SU-DHL-6 (cell line): ENCODE measurements at regions not wholly inside any gene's neighbourhood (a gene's known extent, or its start where the extent isn't known, plus 50 kb on each side); places are given as distances from the start of the nearest gene placed in this dataset.
"Not testable (repeated sequence)": the region's sequence is repeated elsewhere in the genome, so short reads cannot be mapped to it uniquely, and the experiment has no call there.

ENCODE experiments used
- H2AFZ ChIP-seq: fragments of 200-600 bp; sonication (generic); 2 replicates; pipeline ENCODE4 v1.6.1; 2014; ENCODE audit warnings: low read depth, mild to moderate bottlenecking, moderate library complexity, mixed read lengths, antibody characterized with exemption, low read length; ENCODE audit not compliant: severe bottlenecking
- H3F3A ChIP-seq: fragments of 200-600 bp; shearing (Covaris generic); 2 replicates; pipeline ENCODE4 v1.6.0; 2016; ENCODE audit warnings: antibody characterized with exemption, mild to moderate bottlenecking; ENCODE audit not compliant: insufficient read depth
- H3K27ac ChIP-seq: fragments of 200-600 bp; sonication (generic); 2 replicates; pipeline ENCODE4 v1.5.1; 2016; ENCODE audit warnings: low read depth, mild to moderate bottlenecking, low read length, moderate library complexity, mixed read lengths
- H3K27me3 ChIP-seq: fragments of 200-600 bp; sonication (generic), shearing (Covaris generic); 2 replicates; pipeline ENCODE4 v1.6.0; 2014; ENCODE audit warnings: mild to moderate bottlenecking, low read length
- H3K36me3 ChIP-seq: fragments of 200-600 bp; sonication (generic); 2 replicates; pipeline ENCODE4 v1.6.1; 2014; ENCODE audit warnings: mild to moderate bottlenecking, low read length, mixed read lengths
- H3K4me2 ChIP-seq: fragments of 300-600, 200-600 bp; shearing (Covaris generic), sonication (generic); 2 replicates; pipeline ENCODE4 v1.6.0; 2014; ENCODE audit warnings: low read length, low read depth, mild to moderate bottlenecking; ENCODE audit not compliant: poor library complexity, severe bottlenecking
- H3K4me3 ChIP-seq: fragments of 200-600 bp; sonication (generic); 2 replicates; pipeline ENCODE4 v1.5.1; 2014; ENCODE audit warnings: antibody characterized with exemption, low read length, mild to moderate bottlenecking, mixed read lengths; ENCODE audit not compliant: insufficient read depth, poor library complexity, severe bottlenecking
- H3K79me2 ChIP-seq: fragments of 200-600 bp; sonication (generic); 2 replicates; pipeline ENCODE4 v1.6.1; 2014; ENCODE audit warnings: mild to moderate bottlenecking, low read length, moderate library complexity; ENCODE audit not compliant: insufficient read depth
- H3K9ac ChIP-seq: fragments of 200-600 bp; sonication (generic); 2 replicates; pipeline ENCODE4 v1.7.0; 2014; ENCODE audit warnings: mild to moderate bottlenecking, low read length
- H3K9me2 ChIP-seq: fragments of 200-600 bp; sonication (generic); replicated peaks from 2 replicates; pipeline ENCODE4 v1.6.1; 2014; ENCODE audit warnings: low read length; ENCODE audit not compliant: insufficient read depth
- H3K9me3 ChIP-seq: fragments of 200-600 bp; sonication (generic); 2 replicates; pipeline ENCODE4 v1.6.1; 2014; ENCODE audit warnings: low read length, mixed read lengths; ENCODE audit not compliant: insufficient read depth
- H4K20me1 ChIP-seq: fragments of 200-600 bp; sonication (generic); 2 replicates; pipeline ENCODE4 v1.6.1; 2014; ENCODE audit warnings: low read depth, mild to moderate bottlenecking, antibody characterized with exemption, low read length, moderate library complexity, mixed read lengths
- EZH2phosphoT487 ChIP-seq: fragments of 200-600 bp; sonication (generic), shearing (Covaris generic); conservative IDR thresholded peaks from 2 replicates; pipeline ENCODE4 v1.6.1; 2018; ENCODE audit warnings: mild to moderate bottlenecking, antibody characterized with exemption, low read length, moderate library complexity, mixed read lengths
- TF ChIP-seq, protein P1 (sequence below): fragments of 200-600 bp; sonication (generic); IDR thresholded peaks from one replicate; pipeline ENCODE4 v1.5.1; 2017; ENCODE audit warnings: antibody characterized with exemption, mild to moderate bottlenecking, low read length, moderate library complexity; ENCODE audit not compliant: insufficient read depth, poor library complexity, severe bottlenecking

DNA sequence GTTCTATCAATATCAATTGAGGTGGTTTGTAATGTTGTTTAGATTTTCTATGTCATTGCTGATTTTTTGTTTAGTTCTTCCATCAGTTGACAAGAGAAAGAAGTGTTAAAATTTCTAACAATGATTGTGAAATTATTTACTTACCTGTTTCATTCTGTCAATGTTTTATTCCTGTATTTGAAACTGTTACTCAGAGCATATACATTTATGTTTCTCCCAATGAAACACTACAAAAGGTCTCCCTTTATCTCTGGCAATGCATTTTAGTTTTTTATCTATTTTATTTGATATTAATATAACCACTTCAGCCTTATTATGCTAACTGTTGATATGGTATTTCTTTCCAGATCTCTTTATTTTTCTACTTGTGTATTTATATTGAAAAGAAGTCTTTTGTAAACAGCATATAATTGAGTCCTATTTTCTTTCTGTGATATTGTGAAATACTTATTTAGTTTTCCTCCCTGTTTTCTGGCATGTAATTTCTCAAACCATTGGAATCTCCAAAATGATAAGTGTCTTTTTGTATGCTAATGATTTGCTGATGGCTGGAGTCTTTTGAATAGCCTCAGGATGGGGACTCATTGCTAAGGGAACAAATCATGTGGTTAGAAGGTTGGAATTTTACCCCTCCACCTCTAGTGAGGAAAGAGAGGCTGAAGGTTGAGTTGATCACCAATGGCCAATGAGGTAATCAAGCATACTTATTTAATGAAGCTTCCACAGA is 122.0 kb downstream of the ADSS2 start:
- Histone ChIP-seq H3K9me2 (no peaks in the 10 kb centered on the region), H2AFZ (no peak overlapping the region), H3K4me3 (no peak overlapping the region), H3K4me2 (no peak overlapping the region), H3K36me3 (no peaks in the 10 kb centered on the region), H3F3A (no peaks in the 10 kb centered on the region), H3K9me3 (no peaks in the 10 kb centered on the region), H3K27ac (no peak overlapping the region), H3K79me2 (no peaks in the 10 kb centered on the region), H3K9ac (no peak overlapping the region), H3K27me3 (no peaks in the 10 kb centered on the region), H4K20me1 (no peaks in the 10 kb centered on the region)
- no peak for TF ChIP-seq EZH2phosphoT487
- TF ChIP-seq, protein P1, sequence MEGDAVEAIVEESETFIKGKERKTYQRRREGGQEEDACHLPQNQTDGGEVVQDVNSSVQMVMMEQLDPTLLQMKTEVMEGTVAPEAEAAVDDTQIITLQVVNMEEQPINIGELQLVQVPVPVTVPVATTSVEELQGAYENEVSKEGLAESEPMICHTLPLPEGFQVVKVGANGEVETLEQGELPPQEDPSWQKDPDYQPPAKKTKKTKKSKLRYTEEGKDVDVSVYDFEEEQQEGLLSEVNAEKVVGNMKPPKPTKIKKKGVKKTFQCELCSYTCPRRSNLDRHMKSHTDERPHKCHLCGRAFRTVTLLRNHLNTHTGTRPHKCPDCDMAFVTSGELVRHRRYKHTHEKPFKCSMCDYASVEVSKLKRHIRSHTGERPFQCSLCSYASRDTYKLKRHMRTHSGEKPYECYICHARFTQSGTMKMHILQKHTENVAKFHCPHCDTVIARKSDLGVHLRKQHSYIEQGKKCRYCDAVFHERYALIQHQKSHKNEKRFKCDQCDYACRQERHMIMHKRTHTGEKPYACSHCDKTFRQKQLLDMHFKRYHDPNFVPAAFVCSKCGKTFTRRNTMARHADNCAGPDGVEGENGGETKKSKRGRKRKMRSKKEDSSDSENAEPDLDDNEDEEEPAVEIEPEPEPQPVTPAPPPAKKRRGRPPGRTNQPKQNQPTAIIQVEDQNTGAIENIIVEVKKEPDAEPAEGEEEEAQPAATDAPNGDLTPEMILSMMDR, result no peak

DNA sequence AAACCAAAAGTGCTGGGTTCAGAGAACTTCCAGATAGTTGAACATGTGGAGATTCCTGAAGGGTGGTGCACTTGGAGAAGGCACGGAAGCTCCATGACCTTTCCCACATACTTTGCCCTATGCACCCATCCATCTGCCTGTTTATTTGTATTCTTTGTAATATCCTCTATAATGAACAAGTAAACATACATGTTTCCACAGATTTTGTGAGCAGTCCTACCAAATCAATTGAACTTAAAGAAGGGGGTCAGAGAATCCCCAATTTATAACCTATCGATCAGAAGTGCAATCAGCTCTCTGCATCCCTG is 121.4 kb downstream of the ADSS2 start:
- TF ChIP-seq, protein P1, result no peak
- no peak for TF ChIP-seq EZH2phosphoT487
- H3K27me3 ChIP-seq, result no peaks in the 10 kb centered on the region
- H3K4me3 ChIP-seq, result no peak overlapping the region
- no peaks in the 10 kb centered on the region for H4K20me1 ChIP-seq
- H3F3A ChIP-seq, result no peaks in the 10 kb centered on the region
- H2AFZ ChIP-seq, result no peak overlapping the region
- no peaks in the 10 kb centered on the region for H3K9me3 ChIP-seq
- no peak overlapping the region for H3K27ac ChIP-seq
- no peaks in the 10 kb centered on the region for H3K79me2 ChIP-seq
- no peak overlapping the region for H3K9ac ChIP-seq
- H3K9me2 ChIP-seq, result no peaks in the 10 kb centered on the region
- H3K4me2 ChIP-seq, result no peak overlapping the region
- H3K36me3 ChIP-seq, result no peaks in the 10 kb centered on the region

DNA sequence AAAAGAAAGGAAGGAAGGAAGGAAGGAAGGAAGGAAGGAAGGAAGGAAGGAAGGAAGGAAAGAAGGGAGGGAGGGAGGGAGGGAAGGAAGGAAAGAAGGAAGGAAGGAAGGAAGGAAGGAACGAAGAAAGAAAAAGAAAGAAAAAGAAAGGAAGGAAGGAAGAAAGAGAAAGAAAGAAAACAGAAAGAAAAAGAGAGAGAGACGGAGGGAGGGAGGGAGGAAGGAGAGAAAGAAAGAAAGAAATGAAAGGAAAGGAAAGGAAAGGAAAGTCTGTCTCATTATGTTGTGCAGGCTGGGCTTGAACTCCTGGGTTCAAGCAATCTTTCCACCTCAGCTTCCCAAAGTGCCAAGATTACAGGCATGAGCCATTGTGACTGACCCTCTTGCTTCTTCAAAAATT is 118.9 kb downstream of the ADSS2 start:
- H4K20me1 ChIP-seq, H3K9ac ChIP-seq, H3K4me2 ChIP-seq, H3K36me3 ChIP-seq, H3K4me3 ChIP-seq, H3K27ac ChIP-seq, H3K9me3 ChIP-seq, H3F3A ChIP-seq, H3K79me2 ChIP-seq, H3K9me2 ChIP-seq, H3K27me3 ChIP-seq, H2AFZ ChIP-seq: not testable (repeated sequence)

DNA sequence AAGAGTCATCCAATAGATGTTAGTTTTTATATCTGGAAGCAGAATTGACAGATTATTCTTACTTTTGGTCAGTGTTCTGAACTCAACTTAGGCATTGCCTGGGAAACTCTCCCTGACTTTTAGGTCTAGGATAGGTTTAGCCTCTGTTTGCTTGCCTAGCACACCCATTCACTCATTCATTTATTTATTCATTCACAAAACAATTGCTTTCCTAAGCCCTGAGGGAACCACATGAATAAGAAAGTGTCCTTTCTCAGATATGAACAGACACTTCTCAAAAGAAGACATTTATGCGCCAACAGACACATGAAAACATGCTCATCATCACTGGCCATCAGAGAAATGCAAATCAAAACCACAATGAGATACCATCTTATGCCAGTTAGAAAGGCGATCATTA is 117.4 kb downstream of the ADSS2 start:
- not testable (repeated sequence) for H2AFZ ChIP-seq, H3K9me2 ChIP-seq, H3K27me3 ChIP-seq, H3K4me3 ChIP-seq, H3K4me2 ChIP-seq, H3K79me2 ChIP-seq, H3K36me3 ChIP-seq, H3K9me3 ChIP-seq, H3K9ac ChIP-seq, H3F3A ChIP-seq, H3K27ac ChIP-seq, H4K20me1 ChIP-seq

DNA sequence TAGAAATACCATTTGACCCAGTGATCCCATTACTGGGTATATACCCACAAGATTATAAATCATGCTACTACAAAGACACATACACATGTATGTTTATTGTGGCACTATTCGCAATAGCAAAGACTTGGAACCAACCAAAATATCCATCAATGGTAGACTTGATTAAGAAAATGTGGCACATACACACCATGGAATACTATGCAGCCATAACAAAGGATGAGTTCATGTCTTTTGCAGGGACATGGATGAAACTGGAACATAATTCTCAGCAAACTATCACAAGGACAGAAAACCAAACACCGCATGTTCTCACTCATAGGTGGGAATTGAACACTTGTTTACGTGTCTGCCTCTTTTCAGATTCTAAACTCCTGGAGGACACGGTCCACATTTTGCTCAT is 116.9 kb downstream of the ADSS2 start:
- not testable (repeated sequence) for H4K20me1 ChIP-seq, H3K36me3 ChIP-seq, H3K9me3 ChIP-seq, H3K9ac ChIP-seq, H3F3A ChIP-seq, H3K4me3 ChIP-seq, H3K27me3 ChIP-seq, H3K4me2 ChIP-seq, H2AFZ ChIP-seq, H3K9me2 ChIP-seq, H3K27ac ChIP-seq, H3K79me2 ChIP-seq
